GM23248 (cell line): ENCODE measurements at regions not wholly inside any gene's neighbourhood (a gene's known extent, or its start where the extent isn't known, plus 50 kb on each side); places are given as distances from the start of the nearest gene placed in this dataset.

Experiments used
- EZH2 ChIP-seq: fragments of 200-600 bp; sonication (generic); IDR thresholded peaks from 2 replicates; pipeline ENCODE4 v1.6.1; 2018; ENCODE audit warnings: antibody characterized with exemption, mild to moderate bottlenecking; ENCODE audit not compliant: insufficient read depth, poor library complexity, severe bottlenecking
- EZH2phosphoT487 ChIP-seq: fragments of 200-600 bp; sonication (generic); IDR thresholded peaks from 2 replicates; pipeline ENCODE4 v1.6.1; 2018; ENCODE audit warnings: antibody characterized with exemption, moderate library complexity, mild to moderate bottlenecking, low read depth; ENCODE audit not compliant: insufficient read depth

DNA sequence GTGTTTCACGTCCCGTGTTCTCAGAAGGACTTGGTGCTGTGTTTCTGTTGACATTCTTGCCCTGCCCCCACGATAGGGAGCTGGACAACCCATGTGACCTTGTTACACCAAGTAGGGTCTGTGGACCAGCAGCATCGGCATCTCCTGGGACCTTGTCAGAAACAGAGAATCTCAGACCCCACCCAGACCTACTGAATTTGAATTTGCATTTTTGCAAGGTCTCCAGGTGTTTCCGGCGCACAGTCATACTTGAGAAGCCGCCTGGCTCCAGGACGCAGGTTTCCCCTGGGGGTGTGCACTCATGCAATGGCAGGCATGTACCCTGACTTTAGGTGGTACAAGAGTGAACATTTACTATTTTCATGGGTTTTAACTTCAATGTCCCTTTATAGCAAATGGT, 117.9 kb downstream of the TLE3 start:
- no peak for TF ChIP-seq EZH2
- TF ChIP-seq EZH2phosphoT487, result no peak
